ENCODE measurements at regions not wholly inside any gene's neighbourhood (a gene's known extent, or its start where the extent isn't known, plus 50 kb on each side); places are given as distances from the start of the nearest gene placed in this dataset.

GRCh38 chr4:130336585-130337217 lies 1240.7 kb downstream of the C4orf33 start:
- 70% methylated on average over 5 of the region's 5 CpGs for WGBS
- no peaks in the 10 kb centered on the region for H3K9me3 ChIP-seq
- H3K36me3 ChIP-seq: no peaks in the 10 kb centered on the region
- no peak overlapping the region for H3K4me3 ChIP-seq
- TF ChIP-seq POLR2A (IDR thresholded peaks at IDR 0.05; ENCODE audit: low read depth) (no peak), CTCF (IDR thresholded peaks at IDR 0.05) (peak in 2 of 3 experiments; percentile 23 to 35)
- H3K27me3 ChIP-seq: no peaks in the 10 kb centered on the region
- no peaks in the 10 kb centered on the region for H3K4me1 ChIP-seq
- DNase-seq (ENCODE audit: extremely low spot score): no peak
- no peak overlapping the region for H3K27ac ChIP-seq (replicated peaks in 1 of 4)
- intact Hi-C loops (cut with DNase I): no loop called here

GRCh38 chr4:130338851-130339250 lies 1242.9 kb downstream of the C4orf33 start:
- WGBS: 73% methylated on average over 1 of the region's 1 CpG
- no peaks in the 10 kb centered on the region for H3K27me3 ChIP-seq
- no peaks in the 10 kb centered on the region for H3K4me1 ChIP-seq
- H3K27ac ChIP-seq (replicated peaks in 1 of 4): no peak overlapping the region
- H3K9me3 ChIP-seq: no peaks in the 10 kb centered on the region
- TF ChIP-seq CTCF (IDR thresholded peaks at IDR 0.05) (no peak), POLR2A (IDR thresholded peaks at IDR 0.05; ENCODE audit: low read depth) (no peak), POLR2AphosphoS5 (IDR thresholded peaks at IDR 0.05) (no peak), EP300 (IDR thresholded peaks at IDR 0.05) (no peak)
- no peak overlapping the region for H3K4me3 ChIP-seq
- no peaks in the 10 kb centered on the region for H3K36me3 ChIP-seq
- DNase-seq (ENCODE audit: extremely low spot score): no peak
- intact Hi-C loops (cut with DNase I): no loop called here

- Histone ChIP-seq H3K9me3 (no peaks in the 10 kb centered on the region), H3K27me3 (no peaks in the 10 kb centered on the region), H3K4me1 (peaks cover 0 to 6% (median 2%) of the 10 kb centered on the region in 4 donors), H3K4me3 (no peak overlapping the region), H3K27ac (replicated peaks in 1 of 4) (no peak overlapping the region), H3K36me3 (no peaks in the 10 kb centered on the region)
- no peak for DNase-seq (ENCODE audit: extremely low spot score)
- TF ChIP-seq POLR2A (IDR thresholded peaks at IDR 0.05; ENCODE audit: low read depth) (no peak), EP300 (IDR thresholded peaks at IDR 0.05) (no peak), CTCF (IDR thresholded peaks at IDR 0.05) (no peak), POLR2AphosphoS5 (IDR thresholded peaks at IDR 0.05) (no peak)
- intact Hi-C loops (cut with DNase I): no loop called here
- WGBS: 100% methylated on average over 4 of the region's 7 CpGs
Observed at GRCh38 chr4:130349745-130350144, 1253.8 kb downstream of the C4orf33 start.

GRCh38 chr4:130356873-130357272 lies 1260.9 kb downstream of the C4orf33 start:
- Histone ChIP-seq H3K9me3 (no peaks in the 10 kb centered on the region), H3K4me3 (no peak overlapping the region), H3K4me1 (no peaks in the 10 kb centered on the region), H3K36me3 (no peaks in the 10 kb centered on the region), H3K27me3 (no peaks in the 10 kb centered on the region), H3K27ac (replicated peaks in 1 of 4) (no peak overlapping the region)
- WGBS: 70% methylated on average over 1 of the region's 1 CpG
- DNase-seq (ENCODE audit: extremely low spot score): no peak
- no peak for TF ChIP-seq CTCF (IDR thresholded peaks at IDR 0.05)
- no peak for TF ChIP-seq EP300 (IDR thresholded peaks at IDR 0.05)
- TF ChIP-seq POLR2AphosphoS5 (IDR thresholded peaks at IDR 0.05): no peak
- no peak for TF ChIP-seq POLR2A (IDR thresholded peaks at IDR 0.05; ENCODE audit: low read depth)
- intact Hi-C loops (cut with DNase I): no loop called here

GRCh38 chr4:130359542-130359941 lies 1263.6 kb downstream of the C4orf33 start:
- H3K4me3 ChIP-seq: no peak overlapping the region
- 48% methylated on average over 2 of the region's 2 CpGs for WGBS
- DNase-seq (ENCODE audit: extremely low spot score): no peak
- H3K36me3 ChIP-seq: no peaks in the 10 kb centered on the region
- H3K4me1 ChIP-seq: no peaks in the 10 kb centered on the region
- no peak overlapping the region for H3K27ac ChIP-seq (replicated peaks in 1 of 4)
- intact Hi-C loops (cut with DNase I): no loop called here
- H3K27me3 ChIP-seq: no peaks in the 10 kb centered on the region
- no peaks in the 10 kb centered on the region for H3K9me3 ChIP-seq
- TF ChIP-seq POLR2AphosphoS5 (IDR thresholded peaks at IDR 0.05) (no peak), EP300 (IDR thresholded peaks at IDR 0.05) (no peak), POLR2A (IDR thresholded peaks at IDR 0.05; ENCODE audit: low read depth) (no peak), CTCF (IDR thresholded peaks at IDR 0.05) (no peak)
